SK-N-MC (cell line): ENCODE measurements at regions not wholly inside any gene's neighbourhood (a gene's known extent, or its start where the extent isn't known, plus 50 kb on each side); places are given as distances from the start of the nearest gene placed in this dataset.

Source experiments
- EZH2 ChIP-seq: fragments of 200-600 bp; sonication (generic); IDR thresholded peaks from one replicate; pipeline ENCODE4 v1.6.1; 2017; ENCODE audit warnings: antibody characterized with exemption
- POLR2AphosphoS5 ChIP-seq: IDR thresholded peaks from 2 replicates; pipeline ENCODE4 v1.6.1; 2012; ENCODE audit warnings: mild to moderate bottlenecking, low read depth, low read length, borderline replicate concordance

GRCh38 chr2:124993809-124994208 is 968.7 kb downstream of the CNTNAP5 start:
- no peak for TF ChIP-seq EZH2
- no peak for TF ChIP-seq POLR2AphosphoS5
